Activated CD4-positive, alpha-beta T cell treated with anti-CD3 and anti-CD28 coated beads for 24 hours (primary cell): ENCODE measurements at regions not wholly inside any gene's neighbourhood (a gene's known extent, or its start where the extent isn't known, plus 50 kb on each side); places are given as distances from the start of the nearest gene placed in this dataset.
"Not testable (repeated sequence)": the region's sequence is repeated elsewhere in the genome, so short reads cannot be mapped to it uniquely, and the experiment has no call there.

Experiments used
- DNase-seq, 2 donors: peaks; one replicate each; pipeline ENCODE4 v3.0.0-alpha.2; 2020; ENCODE audit warnings: low read depth in 2 of 2

GRCh38 chr2:226280136-226280535 lies 519.5 kb downstream of the IRS1 start:
- not testable (repeated sequence) for DNase-seq

DNA sequence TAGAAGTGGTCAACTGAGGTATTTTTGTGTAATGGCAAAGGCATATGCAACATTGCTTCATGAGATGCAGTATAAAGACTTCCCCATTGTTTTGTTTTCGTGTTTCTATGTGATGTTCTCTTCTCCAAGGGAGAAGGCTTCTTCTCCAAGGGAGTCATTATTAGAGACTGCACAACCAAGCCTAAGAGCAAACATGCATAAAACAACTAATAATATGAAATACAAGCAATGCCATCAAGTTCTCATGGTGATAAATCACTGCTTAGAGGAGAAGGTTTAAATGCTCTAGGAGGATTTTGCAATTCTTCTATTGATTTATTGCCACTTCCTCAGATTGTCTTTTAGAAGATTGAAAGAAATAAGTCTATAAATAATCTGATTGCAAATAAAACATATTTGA lies 524.4 kb downstream of the IRS1 start:
- DNase-seq: no peak

GRCh38 chr2:226274143-226274542 lies 525.5 kb downstream of the IRS1 start:
- DNase-seq: no peak

DNA sequence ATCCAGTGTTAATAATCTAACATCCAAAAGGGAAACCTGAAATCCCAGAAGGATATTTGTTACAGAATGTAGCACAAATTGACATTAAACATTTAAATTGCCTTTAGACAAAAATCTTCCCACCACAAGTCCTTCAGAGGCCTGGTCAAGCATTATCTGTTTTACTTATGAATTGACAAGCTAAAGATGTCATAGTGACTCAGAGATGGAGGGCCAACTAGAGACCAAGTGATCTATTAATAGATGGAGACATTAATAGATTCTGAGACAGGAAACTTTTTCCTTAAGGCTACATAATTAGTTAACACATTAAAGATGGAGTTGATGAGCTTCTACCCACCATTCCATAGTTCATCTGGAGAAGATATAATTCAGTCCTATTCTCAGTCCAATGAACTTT lies 526.2 kb downstream of the IRS1 start:
- no peak for DNase-seq

- DNase-seq: no peak
Observed at GRCh38 chr2:226272435-226272834, 527.2 kb downstream of the IRS1 start.

- no peak for DNase-seq
Observed at GRCh38 chr2:226270285-226271058, 529.1 kb downstream of the IRS1 start.

GRCh38 chr2:226267516-226268289 lies 531.9 kb downstream of the IRS1 start:
- no peak for DNase-seq

GRCh38 chr2:226256709-226257376 lies 542.8 kb downstream of the IRS1 start:
- no peak for DNase-seq

- DNase-seq: no peak
Observed at GRCh38 chr2:226256237-226256636, 543.4 kb downstream of the IRS1 start.

GRCh38 chr2:226251661-226252060 lies 548.0 kb downstream of the IRS1 start:
- no peak for DNase-seq

- DNase-seq: no peak
Observed at GRCh38 chr2:226247289-226248275, 552.0 kb downstream of the IRS1 start.

DNA sequence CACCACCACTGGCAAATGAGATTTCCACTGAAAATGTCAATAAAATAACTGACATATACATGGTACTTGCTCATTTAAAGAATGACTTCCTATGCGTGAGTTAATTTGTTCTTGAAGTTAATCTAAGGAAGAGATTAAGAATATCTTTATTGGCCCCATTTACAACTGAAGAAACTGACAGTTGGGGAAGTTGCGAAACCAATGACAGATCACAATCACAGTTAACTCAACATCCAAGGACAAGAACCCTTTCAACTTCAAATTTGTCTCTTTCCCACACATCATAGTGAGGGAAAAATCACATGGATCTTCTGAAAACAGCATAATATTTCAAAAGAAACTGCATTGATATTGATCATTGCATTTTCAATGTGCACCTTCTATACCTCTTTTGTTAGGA lies 565.4 kb downstream of the IRS1 start:
- no peak for DNase-seq

GRCh38 chr2:226233388-226233787 lies 566.2 kb downstream of the IRS1 start:
- DNase-seq: no peak

- DNase-seq: no peak
Observed at GRCh38 chr2:226228080-226228479, 571.5 kb downstream of the IRS1 start.

DNA sequence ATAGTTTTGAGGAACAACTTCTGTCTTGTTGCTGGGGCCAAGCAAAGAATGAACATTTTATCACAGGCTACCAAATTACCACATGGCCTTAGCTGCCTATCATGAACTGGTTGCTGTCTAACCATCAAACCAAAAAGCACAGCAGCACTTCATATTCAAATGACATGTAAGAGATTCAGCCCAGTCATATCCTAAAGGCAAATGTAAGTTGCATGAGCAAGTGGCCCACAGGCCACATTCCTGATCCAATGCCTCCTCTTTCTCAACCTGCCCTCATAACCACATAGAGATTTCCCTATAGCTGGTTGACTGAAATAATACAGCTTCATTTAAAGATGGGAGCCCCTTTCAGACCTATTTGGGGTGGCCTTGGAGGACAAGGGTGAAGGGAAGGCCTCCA lies 572.3 kb downstream of the IRS1 start:
- no peak for DNase-seq

- no peak for DNase-seq
Observed at GRCh38 chr2:226223704-226224103, 575.9 kb downstream of the IRS1 start.

DNA sequence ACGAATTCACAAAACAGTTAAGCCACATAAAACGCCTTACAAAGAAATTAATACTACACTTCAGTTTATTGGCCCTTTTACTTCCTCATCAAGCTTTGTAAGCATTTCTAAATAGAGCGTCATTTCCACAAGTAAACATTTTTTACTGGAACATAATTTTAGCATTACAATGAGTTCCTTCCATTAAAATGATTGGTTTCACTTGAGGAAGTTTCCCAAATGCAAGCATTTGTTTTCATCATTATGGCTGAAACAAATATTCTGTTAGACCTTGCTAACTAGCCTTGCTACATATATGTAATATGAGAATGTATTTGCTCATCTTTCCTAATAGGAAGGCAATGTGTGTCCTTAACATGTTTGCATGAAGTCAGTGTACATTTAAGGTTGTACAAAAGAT lies 579.1 kb downstream of the IRS1 start:
- DNase-seq: no peak

DNA sequence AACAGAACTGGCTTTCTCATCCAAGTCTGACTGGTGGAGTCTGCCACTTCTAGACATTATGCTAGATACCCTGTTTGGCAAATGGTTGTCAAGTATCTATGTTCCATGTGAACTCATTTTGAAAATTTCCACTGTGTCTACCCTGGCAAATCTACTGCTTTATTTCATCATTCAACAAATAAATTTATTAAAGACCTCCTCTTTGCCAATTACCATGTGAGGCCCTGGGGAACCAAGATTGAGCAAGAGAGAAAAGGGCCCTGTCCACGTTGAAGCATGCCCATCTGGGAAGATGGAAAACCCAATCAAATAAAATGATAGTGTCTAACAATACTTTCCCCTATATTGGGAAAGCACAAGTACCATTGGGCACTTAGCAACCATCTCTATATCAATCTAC lies 582.4 kb downstream of the IRS1 start:
- DNase-seq: no peak

DNA sequence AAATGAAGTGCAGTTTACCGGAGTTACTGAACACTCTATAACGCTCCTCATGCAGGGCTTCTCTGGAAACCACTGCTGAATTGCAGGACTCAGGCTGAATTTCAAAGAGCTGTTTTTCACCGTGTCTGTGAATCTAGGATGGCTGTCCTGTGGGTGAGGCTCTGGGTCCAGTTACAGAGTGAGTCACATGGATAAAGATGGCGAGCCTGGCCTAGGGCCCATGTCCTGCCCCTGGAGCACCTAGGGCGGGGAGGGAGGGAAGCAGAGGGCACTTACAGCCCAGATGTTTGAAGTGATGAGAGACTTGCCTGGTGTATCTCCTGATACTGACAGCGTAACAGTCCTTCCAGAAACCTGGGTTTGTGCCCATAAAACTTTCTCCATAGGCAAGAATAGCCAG lies 583.0 kb downstream of the IRS1 start:
- no peak for DNase-seq

GRCh38 chr2:226215902-226216503 lies 583.6 kb downstream of the IRS1 start:
- DNase-seq: peak; percentile 37 to 46

DNA sequence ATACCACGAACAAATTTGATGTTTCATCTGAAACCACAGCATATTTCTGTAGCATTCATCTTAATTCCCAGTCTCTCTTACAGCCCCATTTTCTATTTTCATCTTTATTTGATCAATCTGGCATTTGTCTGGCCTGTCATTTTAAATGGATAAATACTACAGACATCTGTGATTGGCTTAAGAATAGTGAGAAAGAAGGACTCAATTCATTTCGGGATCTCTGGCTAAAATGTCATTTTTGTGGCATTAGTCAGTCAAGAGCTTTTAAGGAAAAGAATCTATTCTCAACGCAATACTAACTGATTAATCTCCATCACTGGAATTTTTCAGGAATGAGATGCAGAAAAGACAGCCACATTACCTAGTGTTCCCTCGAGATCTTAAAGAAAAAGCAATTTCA lies 585.9 kb downstream of the IRS1 start:
- no peak for DNase-seq
